GM12878 (cell line): ENCODE measurements at regions not wholly inside any gene's neighbourhood (a gene's known extent, or its start where the extent isn't known, plus 50 kb on each side); places are given as distances from the start of the nearest gene placed in this dataset.

ENCODE experiments used
- ATAC-seq: fragments of 200-7000 bp; cut with Tn5 transposase; 3 replicates; pipeline ENCODE4 v1.9.1; 2020; ENCODE audit warnings: mild to moderate bottlenecking, moderate library complexity
- BruUV-seq: library from RNA; stranded (reverse); fragments of 400-500 nt; replicated peaks from 2 replicates; lab custom pipeline; 2021; lab: Mats Ljungman, UMichigan
- CTCF ChIA-PET: fragments of 300-600 bp; sonication (Branson Sonifier 250); formaldehyde crosslinking; extraction: SDS; loops from one replicate; lab custom pipeline; 2021; ENCODE audit warnings: inconsistent platforms; lab: Yijun Ruan, JAX
- POLR2A ChIA-PET: fragments of 350-600 bp; formaldehyde crosslinking; extraction: SDS; loops from one replicate; lab custom pipeline; 2021; ENCODE audit warnings: inconsistent platforms; lab: Charles Lee
- RAD21 ChIA-PET: fragments of 300-600 bp; sonication (Branson Sonifier 250); formaldehyde crosslinking; loops from one replicate; lab custom pipeline; 2023; ENCODE audit warnings: antibody characterized with exemption; ENCODE audit not compliant: unreplicated experiment; lab: Charles Lee
- SMC1A ChIA-PET: fragments of 300-600 bp; sonication (Branson Sonifier 250); formaldehyde crosslinking; loops from one replicate; lab custom pipeline; 2023; ENCODE audit not compliant: unreplicated experiment, uncharacterized antibody; lab: Charles Lee
- DNase-seq: peaks from one replicate; pipeline ENCODE4 v3.0.0-alpha.2; 2011; ENCODE audit warnings: low read depth, low spot score
- FAIRE-seq: peaks from 3 replicates; lab custom pipeline; 2011; peaks lifted over from hg19 to GRCh38; lab: Jason Lieb, UNC
- H2AFZ ChIP-seq: 2 replicates; pipeline ENCODE4 v1.6.0; 2011; ENCODE audit warnings: low read depth, low read length, control low read depth; ENCODE audit not compliant: control insufficient read depth
- H3K27ac ChIP-seq: 2 replicates; pipeline ENCODE4 v1.5.1; 2011; ENCODE audit warnings: control low read depth; ENCODE audit not compliant: control insufficient read depth, insufficient read depth
- H3K27me3 ChIP-seq, 2 experiments: replicated peaks in 1 of 2; 2 replicates each; pipeline versions ENCODE4 v1.6.0 to v1.6.1; 2011; ENCODE audit warnings: low read length in 1 of 2; ENCODE audit not compliant: control insufficient read depth in 2 of 2, insufficient read depth in 2 of 2
- H3K36me3 ChIP-seq, 2 experiments: 2 replicates each; pipeline ENCODE4 v1.5.1; 2011; ENCODE audit warnings: low read length in 1 of 2; ENCODE audit not compliant: control insufficient read depth in 2 of 2, insufficient read depth in 2 of 2
- H3K4me1 ChIP-seq: 2 replicates; pipeline ENCODE4 v1.6.1; 2011; ENCODE audit warnings: mild to moderate bottlenecking, low read length, moderate library complexity, mixed read lengths; ENCODE audit not compliant: control insufficient read depth, insufficient read depth
- H3K4me2 ChIP-seq: 2 replicates; pipeline ENCODE4 v1.6.0; 2011; ENCODE audit warnings: control low read depth; ENCODE audit not compliant: control insufficient read depth, insufficient read depth
- H3K4me3 ChIP-seq: fragments of 200-600 bp; sonication (generic); 2 replicates; pipeline ENCODE4 v1.5.1; 2016
- H3K79me2 ChIP-seq: 2 replicates; pipeline ENCODE4 v1.6.0; 2011; ENCODE audit warnings: low read length; ENCODE audit not compliant: control insufficient read depth, insufficient read depth
- H3K9ac ChIP-seq: 2 replicates; pipeline ENCODE4 v1.8.0; 2011; ENCODE audit warnings: low read length, control low read depth, mixed read lengths; ENCODE audit not compliant: control insufficient read depth, insufficient read depth
- H3K9me3 ChIP-seq: replicated peaks from 3 replicates; pipeline ENCODE4 v1.5.1; 2011; ENCODE audit warnings: mild to moderate bottlenecking, low read length; ENCODE audit not compliant: control insufficient read depth, insufficient read depth
- H4K20me1 ChIP-seq: 2 replicates; pipeline ENCODE4 v1.6.0; 2011; ENCODE audit not compliant: control insufficient read depth, insufficient read depth
- ATF7 ChIP-seq: fragments of 450-650 bp; IDR thresholded peaks from 2 replicates; pipeline ENCODE4 v1.6.1; 2016; ENCODE audit warnings: low read depth, mild to moderate bottlenecking
- BCL11A ChIP-seq: IDR thresholded peaks from 2 replicates; pipeline ENCODE4 v1.6.1; 2011; ENCODE audit warnings: low read depth, low read length
- EED ChIP-seq: sonication (generic); IDR thresholded peaks from 2 replicates; pipeline ENCODE4 v1.6.1; 2016; ENCODE audit warnings: antibody characterized with exemption, low read depth
- GABPA ChIP-seq: IDR thresholded peaks from 2 replicates; pipeline ENCODE4 v1.6.1; 2014; ENCODE audit warnings: antibody characterized with exemption, low read depth, mild to moderate bottlenecking, inconsistent platforms
- HDAC2 ChIP-seq: fragments of 200-600 bp; sonication (generic); IDR thresholded peaks from 2 replicates; pipeline ENCODE4 v1.6.1; 2017
- JUNB ChIP-seq: IDR thresholded peaks from 2 replicates; pipeline ENCODE4 v1.6.1; 2016; ENCODE audit warnings: antibody characterized with exemption, mild to moderate bottlenecking
- WGBS: methylation state at CpG from one replicate; pipeline ENCODE4 v1.1.6; 2016; ENCODE audit warnings: low lambda C conversion rate; ENCODE audit not compliant: insufficient replicate concordance, insufficient coverage; ENCODE audit errors: missing lambda C conversion rate; 5-methylcytosine and 5-hydroxymethylcytosine counted together
- in situ Hi-C: fragments of 300-500 bp; cut with MboI; formaldehyde crosslinking; loops from 9 replicates; pipeline ENCODE4 v1.14.3; 2018; ENCODE audit warnings: mixed read lengths
- intact Hi-C: fragments of 100-400 bp; cut with micrococcal nuclease; formaldehyde crosslinking; loops from one replicate; pipeline ENCODE4 v1.14.2; 2022; ENCODE audit not compliant: unreplicated experiment
- TF ChIP-seq, protein P1 (sequence below), 3 experiments: IDR thresholded peaks in 2 of 3; conservative IDR thresholded peaks in 1 of 3; 2 replicates each; pipeline ENCODE4 v1.5.1; 2011; ENCODE audit warnings: low read depth in 3 of 3, low read length in 3 of 3, mild to moderate bottlenecking in 3 of 3, control low read depth in 2 of 3, moderate library complexity in 2 of 3, inconsistent platforms in 1 of 3, mixed read lengths in 1 of 3; ENCODE audit not compliant: control insufficient read depth in 2 of 3, insufficient read depth in 1 of 3; ENCODE audit errors: extremely low read depth in 1 of 3
- TF ChIP-seq, protein P2 (sequence below): IDR thresholded peaks from 2 replicates; pipeline ENCODE4 v1.6.1; 2011; ENCODE audit warnings: mild to moderate bottlenecking, low read depth, low read length, moderate library complexity; ENCODE audit not compliant: insufficient replicate concordance

DNA sequence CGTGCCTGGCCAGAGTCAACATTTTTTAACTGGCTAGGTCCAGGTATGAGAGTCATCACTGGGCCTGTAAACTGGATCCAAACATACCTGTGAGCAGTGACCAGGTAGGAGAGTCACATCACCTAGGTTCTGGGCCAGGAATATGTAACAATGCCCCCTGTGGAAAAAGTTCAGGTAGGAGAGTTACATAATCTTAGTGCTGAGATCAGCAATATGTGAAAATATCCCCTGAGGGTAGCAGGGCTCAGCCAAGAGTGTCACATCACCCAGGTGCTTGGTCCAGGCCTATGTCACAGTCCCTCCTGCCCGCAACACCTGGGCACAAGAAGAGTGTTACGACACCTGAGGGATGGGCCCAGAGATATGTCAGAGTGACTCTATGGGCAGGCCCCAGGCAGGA lies 2104.7 kb downstream of the TP53TG3F start:
- Histone ChIP-seq H3K9me3 (no peaks in the 10 kb centered on the region; the same call in 2 of the 3 replicates), H3K27me3 (no peaks in the 10 kb centered on the region), H2AFZ (no peak overlapping the region), H3K79me2 (no peaks in the 10 kb centered on the region), H3K9ac (no peak overlapping the region), H3K36me3 (no peaks in the 10 kb centered on the region), H3K27ac (no peak overlapping the region), H4K20me1 (no peaks in the 10 kb centered on the region), H3K4me3 (no peak overlapping the region), H3K4me1 (no peaks in the 10 kb centered on the region), H3K4me2 (no peak overlapping the region)
- ATAC-seq (no peak), DNase-seq (no peak), FAIRE-seq (no peak)
- in situ Hi-C loops (no loop called here), intact Hi-C loops (no loop called here)
- TF ChIP-seq GABPA = no peak
- no peak for TF ChIP-seq HDAC2
- TF ChIP-seq, protein P1, sequence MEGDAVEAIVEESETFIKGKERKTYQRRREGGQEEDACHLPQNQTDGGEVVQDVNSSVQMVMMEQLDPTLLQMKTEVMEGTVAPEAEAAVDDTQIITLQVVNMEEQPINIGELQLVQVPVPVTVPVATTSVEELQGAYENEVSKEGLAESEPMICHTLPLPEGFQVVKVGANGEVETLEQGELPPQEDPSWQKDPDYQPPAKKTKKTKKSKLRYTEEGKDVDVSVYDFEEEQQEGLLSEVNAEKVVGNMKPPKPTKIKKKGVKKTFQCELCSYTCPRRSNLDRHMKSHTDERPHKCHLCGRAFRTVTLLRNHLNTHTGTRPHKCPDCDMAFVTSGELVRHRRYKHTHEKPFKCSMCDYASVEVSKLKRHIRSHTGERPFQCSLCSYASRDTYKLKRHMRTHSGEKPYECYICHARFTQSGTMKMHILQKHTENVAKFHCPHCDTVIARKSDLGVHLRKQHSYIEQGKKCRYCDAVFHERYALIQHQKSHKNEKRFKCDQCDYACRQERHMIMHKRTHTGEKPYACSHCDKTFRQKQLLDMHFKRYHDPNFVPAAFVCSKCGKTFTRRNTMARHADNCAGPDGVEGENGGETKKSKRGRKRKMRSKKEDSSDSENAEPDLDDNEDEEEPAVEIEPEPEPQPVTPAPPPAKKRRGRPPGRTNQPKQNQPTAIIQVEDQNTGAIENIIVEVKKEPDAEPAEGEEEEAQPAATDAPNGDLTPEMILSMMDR (IDR thresholded peaks at IDR 0.05 in 2 of 3, conservative IDR thresholded peaks at IDR 0.05 in 1 of 3; ENCODE audit: control insufficient read depth in 2 of 3, extremely low read depth in 1 of 3, insufficient read depth in 1 of 3, low read depth in 3 of 3, low read length in 3 of 3) = no peak
- TF ChIP-seq, protein P2, sequence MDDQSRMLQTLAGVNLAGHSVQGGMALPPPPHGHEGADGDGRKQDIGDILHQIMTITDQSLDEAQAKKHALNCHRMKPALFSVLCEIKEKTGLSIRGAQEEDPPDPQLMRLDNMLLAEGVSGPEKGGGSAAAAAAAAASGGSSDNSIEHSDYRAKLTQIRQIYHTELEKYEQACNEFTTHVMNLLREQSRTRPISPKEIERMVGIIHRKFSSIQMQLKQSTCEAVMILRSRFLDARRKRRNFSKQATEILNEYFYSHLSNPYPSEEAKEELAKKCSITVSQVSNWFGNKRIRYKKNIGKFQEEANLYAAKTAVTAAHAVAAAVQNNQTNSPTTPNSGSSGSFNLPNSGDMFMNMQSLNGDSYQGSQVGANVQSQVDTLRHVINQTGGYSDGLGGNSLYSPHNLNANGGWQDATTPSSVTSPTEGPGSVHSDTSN = no peak
- no peak for TF ChIP-seq JUNB
- no peak for TF ChIP-seq ATF7
- TF ChIP-seq EED = no peak
- no peak for TF ChIP-seq BCL11A
- ChIA-PET POLR2A (no interaction called here), SMC1A (interaction anchor here (2.1 kb wide), 1 partner anchor 18 kb away, joined by 7 read pairs; no protein-coding TSS in a partner anchor), CTCF (no interaction called here), RAD21 (no interaction called here)
- BruUV-seq = no TSS peak
- WGBS = 71% methylated on average over 3 of the region's 3 CpGs
